ENCODE measurements at regions not wholly inside any gene's neighbourhood (a gene's known extent, or its start where the extent isn't known, plus 50 kb on each side); places are given as distances from the start of the nearest gene placed in this dataset.

GRCh38 chr12:76707772-76708171 is 56.1 kb upstream of the ZDHHC17 start:
- TF ChIP-seq EZH2phosphoT487 (IDR thresholded peaks at IDR 0.05) = no peak
- no peak for TF ChIP-seq CTCF (IDR thresholded peaks at IDR 0.05)
